ENCODE measurements at regions not wholly inside any gene's neighbourhood (a gene's known extent, or its start where the extent isn't known, plus 50 kb on each side); places are given as distances from the start of the nearest gene placed in this dataset.

DNA sequence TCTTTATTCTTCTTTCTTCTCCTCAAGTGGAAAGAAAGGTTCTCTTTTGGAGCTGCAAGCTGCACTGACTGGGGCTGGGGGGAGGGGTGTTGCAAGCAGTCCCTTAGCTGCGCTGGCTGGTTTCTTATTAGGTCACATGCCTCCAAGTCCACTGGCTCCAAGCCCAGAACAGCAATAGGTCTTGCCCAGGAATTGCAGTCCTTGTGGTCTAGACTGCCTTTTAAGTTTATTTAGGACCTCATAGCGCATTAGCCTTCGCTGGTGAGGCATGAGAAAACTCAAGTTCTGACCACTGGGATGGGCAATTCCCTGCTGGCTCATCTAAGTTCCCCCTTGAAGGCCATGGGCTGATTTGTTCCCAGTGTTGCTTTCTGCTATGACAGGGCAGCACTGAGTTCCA, 138.6 kb upstream of the SCN7A start:
- TF ChIP-seq, protein P1, sequence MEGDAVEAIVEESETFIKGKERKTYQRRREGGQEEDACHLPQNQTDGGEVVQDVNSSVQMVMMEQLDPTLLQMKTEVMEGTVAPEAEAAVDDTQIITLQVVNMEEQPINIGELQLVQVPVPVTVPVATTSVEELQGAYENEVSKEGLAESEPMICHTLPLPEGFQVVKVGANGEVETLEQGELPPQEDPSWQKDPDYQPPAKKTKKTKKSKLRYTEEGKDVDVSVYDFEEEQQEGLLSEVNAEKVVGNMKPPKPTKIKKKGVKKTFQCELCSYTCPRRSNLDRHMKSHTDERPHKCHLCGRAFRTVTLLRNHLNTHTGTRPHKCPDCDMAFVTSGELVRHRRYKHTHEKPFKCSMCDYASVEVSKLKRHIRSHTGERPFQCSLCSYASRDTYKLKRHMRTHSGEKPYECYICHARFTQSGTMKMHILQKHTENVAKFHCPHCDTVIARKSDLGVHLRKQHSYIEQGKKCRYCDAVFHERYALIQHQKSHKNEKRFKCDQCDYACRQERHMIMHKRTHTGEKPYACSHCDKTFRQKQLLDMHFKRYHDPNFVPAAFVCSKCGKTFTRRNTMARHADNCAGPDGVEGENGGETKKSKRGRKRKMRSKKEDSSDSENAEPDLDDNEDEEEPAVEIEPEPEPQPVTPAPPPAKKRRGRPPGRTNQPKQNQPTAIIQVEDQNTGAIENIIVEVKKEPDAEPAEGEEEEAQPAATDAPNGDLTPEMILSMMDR (conservative IDR thresholded peaks at IDR 0.05; ENCODE audit: low read length): no peak
- no peak for TF ChIP-seq EZH2phosphoT487 (IDR thresholded peaks at IDR 0.05; ENCODE audit: borderline replicate concordance, low read depth, low read length)
